ENCODE measurements at regions not wholly inside any gene's neighbourhood (a gene's known extent, or its start where the extent isn't known, plus 50 kb on each side); places are given as distances from the start of the nearest gene placed in this dataset.

DNA sequence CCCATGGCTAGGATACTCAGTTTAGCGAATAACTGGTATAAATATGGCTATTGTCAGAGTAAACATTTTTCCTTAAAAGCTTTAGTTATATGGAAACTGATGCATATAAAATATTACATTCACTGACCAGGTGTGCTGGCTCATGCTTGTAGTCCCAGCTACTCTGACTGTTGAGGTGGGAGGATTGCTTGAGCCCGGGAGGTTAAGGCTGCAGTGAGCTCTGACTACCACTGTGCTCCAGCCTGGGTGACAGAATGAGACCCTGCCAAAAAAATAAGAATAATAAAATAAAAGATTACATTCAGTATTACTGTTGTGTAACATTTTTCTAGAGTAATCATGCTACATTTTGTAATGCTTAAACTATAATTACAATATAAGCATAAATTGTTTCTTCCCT, 350.4 kb upstream of the FSIP2 start (continued):
- TF ChIP-seq, protein P1, sequence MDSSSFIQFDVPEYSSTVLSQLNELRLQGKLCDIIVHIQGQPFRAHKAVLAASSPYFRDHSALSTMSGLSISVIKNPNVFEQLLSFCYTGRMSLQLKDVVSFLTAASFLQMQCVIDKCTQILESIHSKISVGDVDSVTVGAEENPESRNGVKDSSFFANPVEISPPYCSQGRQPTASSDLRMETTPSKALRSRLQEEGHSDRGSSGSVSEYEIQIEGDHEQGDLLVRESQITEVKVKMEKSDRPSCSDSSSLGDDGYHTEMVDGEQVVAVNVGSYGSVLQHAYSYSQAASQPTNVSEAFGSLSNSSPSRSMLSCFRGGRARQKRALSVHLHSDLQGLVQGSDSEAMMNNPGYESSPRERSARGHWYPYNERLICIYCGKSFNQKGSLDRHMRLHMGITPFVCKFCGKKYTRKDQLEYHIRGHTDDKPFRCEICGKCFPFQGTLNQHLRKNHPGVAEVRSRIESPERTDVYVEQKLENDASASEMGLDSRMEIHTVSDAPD (CRISPR knock-in tag; IDR thresholded peaks at IDR 0.05) = no peak
- TF ChIP-seq RHOXF2B (CRISPR knock-in tag; conservative IDR thresholded peaks at IDR 0.05) = no peak
- TF ChIP-seq, protein P2, sequence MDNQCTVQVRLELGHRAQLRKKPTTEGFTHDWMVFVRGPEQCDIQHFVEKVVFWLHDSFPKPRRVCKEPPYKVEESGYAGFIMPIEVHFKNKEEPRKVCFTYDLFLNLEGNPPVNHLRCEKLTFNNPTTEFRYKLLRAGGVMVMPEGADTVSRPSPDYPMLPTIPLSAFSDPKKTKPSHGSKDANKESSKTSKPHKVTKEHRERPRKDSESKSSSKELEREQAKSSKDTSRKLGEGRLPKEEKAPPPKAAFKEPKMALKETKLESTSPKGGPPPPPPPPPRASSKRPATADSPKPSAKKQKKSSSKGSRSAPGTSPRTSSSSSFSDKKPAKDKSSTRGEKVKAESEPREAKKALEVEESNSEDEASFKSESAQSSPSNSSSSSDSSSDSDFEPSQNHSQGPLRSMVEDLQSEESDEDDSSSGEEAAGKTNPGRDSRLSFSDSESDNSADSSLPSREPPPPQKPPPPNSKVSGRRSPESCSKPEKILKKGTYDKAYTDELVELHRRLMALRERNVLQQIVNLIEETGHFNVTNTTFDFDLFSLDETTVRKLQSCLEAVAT (IDR thresholded peaks at IDR 0.05) = no peak
- no peak for TF ChIP-seq XRCC4 (IDR thresholded peaks at IDR 0.05; ENCODE audit: extremely low read depth, insufficient read depth, insufficient read length)
- TF ChIP-seq ZNF143 (CRISPR knock-in tag; IDR thresholded peaks at IDR 0.05) = no peak

DNA sequence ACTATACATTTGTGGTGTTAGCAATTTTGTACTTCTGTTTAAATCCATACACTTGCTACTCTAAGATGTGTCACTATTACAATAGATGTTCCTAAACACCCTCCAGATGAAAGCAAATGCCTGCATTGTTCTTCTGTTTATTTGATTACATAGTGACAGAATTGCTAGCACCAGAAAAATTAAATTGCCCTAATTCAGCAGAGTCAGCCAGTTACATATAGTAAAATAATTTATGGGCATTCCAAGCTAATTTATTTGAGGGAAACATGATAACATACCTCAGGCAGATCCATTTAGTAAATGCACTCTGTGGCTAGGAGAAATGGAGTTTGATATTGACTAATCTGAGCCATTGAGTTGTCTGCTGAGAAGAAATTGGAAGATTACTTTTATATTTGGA, 347.1 kb upstream of the FSIP2 start:
- no peaks in the 10 kb centered on the region for H3K79me2 ChIP-seq (ENCODE audit: control insufficient read depth, insufficient read depth, low read length)
- H3K27me3 ChIP-seq (ENCODE audit: control insufficient read depth in 2 of 2, insufficient read depth in 2 of 2, low read length in 2 of 2) = no peaks in the 10 kb centered on the region
- H2AFZ ChIP-seq (ENCODE audit: low read depth, low read length) = no peak overlapping the region
- intact Hi-C loops (cut with micrococcal nuclease) (no loop called here), in situ Hi-C loops (cut with MboI) (no loop called here)
- no peak overlapping the region for H3K4me2 ChIP-seq (ENCODE audit: insufficient read depth, low read length)
- H3K9me1 ChIP-seq (ENCODE audit: control insufficient read depth, insufficient read depth, low read length) = no peaks in the 10 kb centered on the region
- H3K4me1 ChIP-seq (replicated peaks in 1 of 2; ENCODE audit: control insufficient read depth in 2 of 2, insufficient read depth in 2 of 2, low read length in 2 of 2) = no peaks in the 10 kb centered on the region
- no peaks in the 10 kb centered on the region for H3K36me3 ChIP-seq (ENCODE audit: control insufficient read depth, insufficient read depth, low read length)
- DNase-seq (ENCODE audit: extremely low read depth in 1 of 4, low spot score in 3 of 4) (no peak), ATAC-seq (no peak), FAIRE-seq (no peak)
- ChIA-PET CTCF (ENCODE audit: low intra/inter-chr PET ratio) (no interaction called here), POLR2A (no interaction called here)
- no peaks in the 10 kb centered on the region for H4K20me1 ChIP-seq (replicated peaks; ENCODE audit: control insufficient read depth, insufficient read depth, low read length)
- H3K9ac ChIP-seq (ENCODE audit: insufficient read depth in 1 of 2, low read depth in 2 of 2, low read length in 2 of 2) = no peak overlapping the region
- H3K27ac ChIP-seq (ENCODE audit: extremely low read depth, low read depth, low read length) = no peak overlapping the region
- H3K4me3 ChIP-seq = no peak overlapping the region
- no peaks in the 10 kb centered on the region for H3K9me3 ChIP-seq (replicated peaks; ENCODE audit: control insufficient read depth, insufficient read depth, low read depth, low read length)
- BruUV-seq (replicated peaks) = no TSS peak
- TF ChIP-seq DACH1 (IDR thresholded peaks at IDR 0.05; ENCODE audit: partially characterized antibody) (no peak), RFX5 (IDR thresholded peaks at IDR 0.05; ENCODE audit: low read depth, low read length) (no peak), NCOA2 (IDR thresholded peaks at IDR 0.05; ENCODE audit: partially characterized antibody in 2 of 2) (no peak), NEUROD1 (IDR thresholded peaks at IDR 0.05; ENCODE audit: borderline replicate concordance, low read depth, low read length, partially characterized antibody) (no peak), DMBX1 (CRISPR knock-in tag; IDR thresholded peaks at IDR 0.05; ENCODE audit: borderline replicate concordance) (no peak), ZNF717 (CRISPR knock-in tag; IDR thresholded peaks at IDR 0.05) (no peak), LEF1 (IDR thresholded peaks at IDR 0.05) (no peak), ZNF324 (CRISPR knock-in tag; IDR thresholded peaks at IDR 0.05) (no peak), FOXJ2 (tag; IDR thresholded peaks at IDR 0.05) (no peak), HNRNPL (IDR thresholded peaks at IDR 0.05; ENCODE audit: low read depth, low read length) (no peak), NCOA4 (IDR thresholded peaks at IDR 0.05; ENCODE audit: partially characterized antibody) (no peak), ZNF436 (CRISPR knock-in tag; IDR thresholded peaks at IDR 0.05) (no peak), RBM17 (IDR thresholded peaks at IDR 0.05; ENCODE audit: borderline replicate concordance, low read depth, low read length) (no peak), MCM7 (IDR thresholded peaks at IDR 0.05) (no peak), POLR2G (IDR thresholded peaks at IDR 0.05; ENCODE audit: low read depth, low read length) (no peak)
- TF ChIP-seq, protein P3, sequence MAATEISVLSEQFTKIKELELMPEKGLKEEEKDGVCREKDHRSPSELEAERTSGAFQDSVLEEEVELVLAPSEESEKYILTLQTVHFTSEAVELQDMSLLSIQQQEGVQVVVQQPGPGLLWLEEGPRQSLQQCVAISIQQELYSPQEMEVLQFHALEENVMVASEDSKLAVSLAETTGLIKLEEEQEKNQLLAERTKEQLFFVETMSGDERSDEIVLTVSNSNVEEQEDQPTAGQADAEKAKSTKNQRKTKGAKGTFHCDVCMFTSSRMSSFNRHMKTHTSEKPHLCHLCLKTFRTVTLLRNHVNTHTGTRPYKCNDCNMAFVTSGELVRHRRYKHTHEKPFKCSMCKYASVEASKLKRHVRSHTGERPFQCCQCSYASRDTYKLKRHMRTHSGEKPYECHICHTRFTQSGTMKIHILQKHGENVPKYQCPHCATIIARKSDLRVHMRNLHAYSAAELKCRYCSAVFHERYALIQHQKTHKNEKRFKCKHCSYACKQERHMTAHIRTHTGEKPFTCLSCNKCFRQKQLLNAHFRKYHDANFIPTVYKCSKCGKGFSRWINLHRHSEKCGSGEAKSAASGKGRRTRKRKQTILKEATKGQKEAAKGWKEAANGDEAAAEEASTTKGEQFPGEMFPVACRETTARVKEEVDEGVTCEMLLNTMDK (IDR thresholded peaks at IDR 0.05; ENCODE audit: borderline replicate concordance, insufficient read depth, low read depth, low read length, poor library complexity, severe bottlenecking) = no peak
